ENCODE measurements at regions not wholly inside any gene's neighbourhood (a gene's known extent, or its start where the extent isn't known, plus 50 kb on each side); places are given as distances from the start of the nearest gene placed in this dataset.

DNA sequence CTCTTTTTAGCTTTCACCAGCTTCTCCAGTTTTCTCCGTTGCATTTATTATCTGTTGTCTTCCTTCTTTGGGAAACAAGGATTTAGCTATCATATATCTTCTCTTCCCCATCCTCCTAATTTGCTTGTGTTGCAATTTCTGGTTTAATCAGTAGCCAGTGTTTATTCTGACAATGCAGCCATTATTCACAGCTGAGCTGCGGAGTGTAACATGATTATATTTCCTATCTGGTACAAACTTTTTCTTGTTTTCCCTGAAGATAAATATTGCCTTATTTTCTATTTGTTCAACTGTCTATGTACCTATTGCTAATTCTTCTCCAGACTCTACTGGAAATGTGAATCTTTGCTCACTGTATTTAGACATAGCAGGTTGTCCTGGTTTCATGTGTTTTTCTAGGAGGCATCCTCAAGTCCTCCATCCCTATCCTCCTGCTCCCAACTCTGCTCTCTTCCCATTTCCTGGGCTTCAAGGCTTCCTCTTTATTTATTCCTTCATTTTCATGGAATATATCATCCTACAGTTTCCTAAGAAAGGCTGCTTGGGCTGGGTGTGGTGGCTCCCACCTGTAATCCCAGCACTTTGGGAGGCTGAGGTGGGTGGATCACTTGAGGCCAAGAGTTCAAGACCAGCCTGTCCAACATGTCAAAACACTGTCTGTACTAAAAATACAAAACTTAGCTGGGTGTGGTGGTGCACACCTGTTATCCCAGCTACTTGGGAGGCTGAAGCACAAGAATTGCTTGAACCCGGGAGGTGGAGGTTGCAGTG is 72.4 kb upstream of the KDM7A start:
- Mint-ChIP-seq H3K9me3 (no peaks in the 10 kb centered on the region), H3K36me3 (ENCODE audit: insufficient read depth in 1 of 3, low read depth in 3 of 3) (no peaks in the 10 kb centered on the region), H3K27me3 (ENCODE audit: low read depth) (no peaks in the 10 kb centered on the region; the same call in 1 of the 2 replicates), H3K27ac (no peak overlapping the region; a peak in 1 of 7 replicates), H3K4me3 (no peak overlapping the region), H3K4me1 (no peaks in the 10 kb centered on the region)
- no peaks in the 10 kb centered on the region for H3K4me1 ChIP-seq (ENCODE audit: insufficient read depth, low read length)
- no peak overlapping the region for H3K9ac ChIP-seq (ENCODE audit: extremely low read depth, insufficient read length, low read length)
- no peak overlapping the region for H3K4me2 ChIP-seq (ENCODE audit: insufficient read depth, insufficient read length, low read length)
- no peaks in the 10 kb centered on the region for H3K27me3 ChIP-seq (ENCODE audit: insufficient read depth, low read length)
- H3K23me2 ChIP-seq (ENCODE audit: insufficient read length, low read depth, low read length, poor library complexity, severe bottlenecking) = no peaks in the 10 kb centered on the region
- H4K91ac ChIP-seq (ENCODE audit: insufficient read length, low read depth, low read length) = no peak overlapping the region
- no peak overlapping the region for H3K18ac ChIP-seq (ENCODE audit: insufficient read length, low read depth, low read length)
- no peak overlapping the region for H2AK5ac ChIP-seq (ENCODE audit: insufficient read length, low read length)
- no peak overlapping the region for H3T11ph ChIP-seq (ENCODE audit: low read length)
- no peaks in the 10 kb centered on the region for H3K9me3 ChIP-seq (ENCODE audit: control insufficient read depth, low read depth, low read length)
- H3K14ac ChIP-seq (ENCODE audit: insufficient read depth, low read length) = no peak overlapping the region
- H2BK120ac ChIP-seq (ENCODE audit: low read depth, low read length, poor library complexity, severe bottlenecking) = no peak overlapping the region
- no peaks in the 10 kb centered on the region; the same call in 1 of the 2 replicates for H3K79me2 ChIP-seq (ENCODE audit: insufficient read depth, low read length)
- no peak overlapping the region for H4K5ac ChIP-seq (ENCODE audit: insufficient read length, low read depth, low read length)
- DNase-seq = no peak
- H3K23ac ChIP-seq (ENCODE audit: insufficient read length, low read depth, low read length) = no peak overlapping the region
- no peaks in the 10 kb centered on the region for H3K79me1 ChIP-seq (ENCODE audit: insufficient read depth, low read depth, low read length, poor library complexity, severe bottlenecking)
- no peak overlapping the region for H2BK12ac ChIP-seq (ENCODE audit: insufficient read length, low read depth, low read length)
- H4K8ac ChIP-seq (replicated peaks; ENCODE audit: insufficient read length, low read depth, low read length) = no peak overlapping the region
- no peak overlapping the region for H2BK15ac ChIP-seq (ENCODE audit: low read depth, low read length)
- H2BK20ac ChIP-seq (ENCODE audit: low read depth, low read length, poor library complexity, severe bottlenecking) = no peak overlapping the region
- no peak overlapping the region for H3K4ac ChIP-seq (ENCODE audit: low read depth, low read length)
- no peak overlapping the region for H3K27ac ChIP-seq (ENCODE audit: insufficient read length, low read depth, low read length)
- no peaks in the 10 kb centered on the region for H4K20me1 ChIP-seq (ENCODE audit: control insufficient read depth, insufficient read depth, insufficient read length)
- no peak overlapping the region for H3K56ac ChIP-seq (ENCODE audit: insufficient read length, low read depth, low read length)
- no peak overlapping the region for H2AFZ ChIP-seq (ENCODE audit: low read length)
- TF ChIP-seq, protein P1, sequence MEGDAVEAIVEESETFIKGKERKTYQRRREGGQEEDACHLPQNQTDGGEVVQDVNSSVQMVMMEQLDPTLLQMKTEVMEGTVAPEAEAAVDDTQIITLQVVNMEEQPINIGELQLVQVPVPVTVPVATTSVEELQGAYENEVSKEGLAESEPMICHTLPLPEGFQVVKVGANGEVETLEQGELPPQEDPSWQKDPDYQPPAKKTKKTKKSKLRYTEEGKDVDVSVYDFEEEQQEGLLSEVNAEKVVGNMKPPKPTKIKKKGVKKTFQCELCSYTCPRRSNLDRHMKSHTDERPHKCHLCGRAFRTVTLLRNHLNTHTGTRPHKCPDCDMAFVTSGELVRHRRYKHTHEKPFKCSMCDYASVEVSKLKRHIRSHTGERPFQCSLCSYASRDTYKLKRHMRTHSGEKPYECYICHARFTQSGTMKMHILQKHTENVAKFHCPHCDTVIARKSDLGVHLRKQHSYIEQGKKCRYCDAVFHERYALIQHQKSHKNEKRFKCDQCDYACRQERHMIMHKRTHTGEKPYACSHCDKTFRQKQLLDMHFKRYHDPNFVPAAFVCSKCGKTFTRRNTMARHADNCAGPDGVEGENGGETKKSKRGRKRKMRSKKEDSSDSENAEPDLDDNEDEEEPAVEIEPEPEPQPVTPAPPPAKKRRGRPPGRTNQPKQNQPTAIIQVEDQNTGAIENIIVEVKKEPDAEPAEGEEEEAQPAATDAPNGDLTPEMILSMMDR (conservative IDR thresholded peaks at IDR 0.05) = no peak
- no CpG with 5 or more reads among the region's 3 CpGs for WGBS (ENCODE audit: extremely low coverage, insufficient read length, low lambda C conversion rate)
- H2BK5ac ChIP-seq (ENCODE audit: insufficient read length, low read length) = no peak overlapping the region

Measured in H9 (cell line).